ENCODE measurements at regions not wholly inside any gene's neighbourhood (a gene's known extent, or its start where the extent isn't known, plus 50 kb on each side); places are given as distances from the start of the nearest gene placed in this dataset.

GRCh38 chr13:50613356-50613831 is 230.1 kb downstream of the DLEU7 start:
- Mint-ChIP-seq H3K9me3 (ENCODE audit: insufficient read depth) (no peaks in the 10 kb centered on the region), H3K4me1 (peaks cover 47% of the 10 kb centered on the region), H3K4me3 (no peak overlapping the region), H3K27me3 (no peaks in the 10 kb centered on the region), H3K27ac (no peak overlapping the region)
- Histone ChIP-seq H3K4me3 (ENCODE audit: control extremely low read depth in 1 of 5, extremely low read depth in 1 of 5, insufficient read depth in 1 of 5, low read depth in 2 of 5, low read length in 4 of 5) (no peak overlapping the region), H2AFZ (ENCODE audit: insufficient read depth, low read depth, low read length, poor library complexity, severe bottlenecking) (no peak overlapping the region), H3K9ac (ENCODE audit: low read length) (no peak overlapping the region), H3K4me1 (ENCODE audit: control insufficient read depth in 2 of 2, insufficient read depth in 2 of 2, low read length in 2 of 2) (peaks cover 29 to 37% of the 10 kb centered on the region in 2 donors), H3K27ac (ENCODE audit: low read length in 2 of 2) (no peak overlapping the region), H3K36me3 (replicated peaks in 1 of 2; ENCODE audit: control extremely low read depth in 1 of 2, control insufficient read depth in 1 of 2, extremely low read depth in 1 of 2, insufficient read depth in 2 of 2, low read length in 1 of 2) (no peaks in the 10 kb centered on the region), H3K9me3 (ENCODE audit: control extremely low read depth in 1 of 3, control insufficient read depth in 2 of 3, insufficient read depth in 1 of 3, low read length in 2 of 3) (no peaks in the 10 kb centered on the region), H3K27me3 (replicated peaks in 1 of 4; ENCODE audit: control extremely low read depth in 1 of 4, control insufficient read depth in 3 of 4, insufficient read depth in 4 of 4, low read length in 3 of 4) (no peaks in the 10 kb centered on the region), H3K4me2 (replicated peaks; ENCODE audit: low read depth, low read length, poor library complexity, severe bottlenecking) (no peak overlapping the region), H4K20me1 (ENCODE audit: control insufficient read depth, insufficient read depth, low read length, poor library complexity, severe bottlenecking) (no peaks in the 10 kb centered on the region), H3K79me2 (ENCODE audit: control insufficient read depth, insufficient read depth, low read length) (no peaks in the 10 kb centered on the region)
- intact Hi-C loops (cut with micrococcal nuclease) = no loop called here
- TF ChIP-seq EZH2 (IDR thresholded peaks at IDR 0.05; ENCODE audit: borderline replicate concordance, insufficient read depth, low read depth, low read length, poor library complexity, severe bottlenecking) (no peak), CTCF (IDR thresholded peaks at IDR 0.05) (no peak)
- DNase-seq (no peak), ATAC-seq (ENCODE audit: low read depth) (no peak)
- POLR2A ChIA-PET = no interaction called here
- no CpG with 5 or more reads among the region's 6 CpGs for WGBS (ENCODE audit: insufficient coverage)
- CTCF ChIA-PET = interaction anchor here (0.6 to 2.4 kb wide), 4 partner anchors 43 to 301 kb away, joined by 3 to 5 read pairs (median 4); no protein-coding TSS in a partner anchor

- TF ChIP-seq EZH2 (IDR thresholded peaks at IDR 0.05; ENCODE audit: borderline replicate concordance, insufficient read depth, low read depth, low read length, poor library complexity, severe bottlenecking) (no peak), CTCF (IDR thresholded peaks at IDR 0.05) (no peak)
- intact Hi-C loops (cut with micrococcal nuclease) = no loop called here
- POLR2A ChIA-PET = no interaction called here
These were observed 228.3 kb downstream of the DLEU7 start for GRCh38 chr13:50615234-50615633.

More at GRCh38 chr13:50615234-50615633, 228.3 kb downstream of the DLEU7 start:
- no peaks in the 10 kb centered on the region for H3K9me3 ChIP-seq (ENCODE audit: control extremely low read depth in 1 of 3, control insufficient read depth in 2 of 3, insufficient read depth in 1 of 3, low read length in 2 of 3)
- H3K27ac ChIP-seq (ENCODE audit: low read length in 2 of 2) = no peak overlapping the region
- peaks cover 29 to 37% of the 10 kb centered on the region in 2 donors for H3K4me1 ChIP-seq (ENCODE audit: control insufficient read depth in 2 of 2, insufficient read depth in 2 of 2, low read length in 2 of 2)
- CTCF ChIA-PET = interaction anchor here (1.2 kb wide), 1 partner anchor 186 kb away, joined by 4 read pairs; no protein-coding TSS in a partner anchor
- H3K27me3 ChIP-seq (replicated peaks in 1 of 4; ENCODE audit: control extremely low read depth in 1 of 4, control insufficient read depth in 3 of 4, insufficient read depth in 4 of 4, low read length in 3 of 4) = no peaks in the 10 kb centered on the region
- H3K27ac Mint-ChIP-seq = no peak overlapping the region
- H3K36me3 ChIP-seq (replicated peaks in 1 of 2; ENCODE audit: control extremely low read depth in 1 of 2, control insufficient read depth in 1 of 2, extremely low read depth in 1 of 2, insufficient read depth in 2 of 2, low read length in 1 of 2) = no peaks in the 10 kb centered on the region
- H4K20me1 ChIP-seq (ENCODE audit: control insufficient read depth, insufficient read depth, low read length, poor library complexity, severe bottlenecking) = no peaks in the 10 kb centered on the region
- ATAC-seq (ENCODE audit: low read depth) (no peak), DNase-seq (no peak)
- H3K79me2 ChIP-seq (ENCODE audit: control insufficient read depth, insufficient read depth, low read length) = no peaks in the 10 kb centered on the region
- H2AFZ ChIP-seq (ENCODE audit: insufficient read depth, low read depth, low read length, poor library complexity, severe bottlenecking) = no peak overlapping the region
- H3K9ac ChIP-seq (ENCODE audit: low read length) = no peak overlapping the region
- H3K27me3 Mint-ChIP-seq = no peaks in the 10 kb centered on the region
- no peaks in the 10 kb centered on the region for H3K9me3 Mint-ChIP-seq (ENCODE audit: insufficient read depth)
- H3K4me3 ChIP-seq (ENCODE audit: control extremely low read depth in 1 of 5, extremely low read depth in 1 of 5, insufficient read depth in 1 of 5, low read depth in 2 of 5, low read length in 4 of 5) = no peak overlapping the region
- H3K4me3 Mint-ChIP-seq = no peak overlapping the region
- 70% methylated on average over 1 of the region's 2 CpGs for WGBS (ENCODE audit: insufficient coverage)
- peaks cover 47% of the 10 kb centered on the region for H3K4me1 Mint-ChIP-seq
- no peak overlapping the region for H3K4me2 ChIP-seq (replicated peaks; ENCODE audit: low read depth, low read length, poor library complexity, severe bottlenecking)
